BLaER1 treated with 17β-estradiol and CSF1 and Interleukin-3, amounts not matched to agents 10 nM and 100 nM (cell line): ENCODE measurements at regions not wholly inside any gene's neighbourhood (a gene's known extent, or its start where the extent isn't known, plus 50 kb on each side); places are given as distances from the start of the nearest gene placed in this dataset.
"Not testable (repeated sequence)": the region's sequence is repeated elsewhere in the genome, so short reads cannot be mapped to it uniquely, and the experiment has no call there.

ENCODE experiments used
- H3K27ac ChIP-seq, 11 experiments: shearing (Covaris generic); formaldehyde crosslinking; 2 replicates each; pipeline ENCODE4 v1.8.1; 2022
- H3K27me3 ChIP-seq, 11 experiments: shearing (Covaris generic); formaldehyde crosslinking; 2 replicates each; pipeline ENCODE4 v1.8.1; 2022
- H3K36me3 ChIP-seq, 11 experiments: shearing (Covaris generic); formaldehyde crosslinking; 2 replicates each; pipeline ENCODE4 v1.8.1; 2022
- H3K4me1 ChIP-seq, 10 experiments: shearing (Covaris generic); formaldehyde crosslinking; 2 replicates each; pipeline ENCODE4 v1.8.1; 2022
- H3K4me2 ChIP-seq, 11 experiments: shearing (Covaris generic); formaldehyde crosslinking; 2 replicates each; pipeline ENCODE4 v1.8.1; 2022
- H3K4me3 ChIP-seq, 10 experiments: shearing (Covaris generic); formaldehyde crosslinking; 2 replicates each; pipeline ENCODE4 v1.8.1; 2022
- H3K9ac ChIP-seq, 11 experiments: shearing (Covaris generic); formaldehyde crosslinking; 2 replicates each; pipeline ENCODE4 v1.8.1; 2022
- H3K9me3 ChIP-seq, 11 experiments: shearing (Covaris generic); formaldehyde crosslinking; replicated peaks in 1 of 11; 2 replicates each; pipeline ENCODE4 v1.8.1; 2022
- H4K20me1 ChIP-seq, 11 experiments: shearing (Covaris generic); formaldehyde crosslinking; 2 replicates each; pipeline ENCODE4 v1.8.1; 2022
- Cebpa-rat ChIP-seq, 11 experiments: shearing (Covaris generic); IDR thresholded peaks; 2 replicates each; pipeline ENCODE4 v1.8.1; 2022

DNA sequence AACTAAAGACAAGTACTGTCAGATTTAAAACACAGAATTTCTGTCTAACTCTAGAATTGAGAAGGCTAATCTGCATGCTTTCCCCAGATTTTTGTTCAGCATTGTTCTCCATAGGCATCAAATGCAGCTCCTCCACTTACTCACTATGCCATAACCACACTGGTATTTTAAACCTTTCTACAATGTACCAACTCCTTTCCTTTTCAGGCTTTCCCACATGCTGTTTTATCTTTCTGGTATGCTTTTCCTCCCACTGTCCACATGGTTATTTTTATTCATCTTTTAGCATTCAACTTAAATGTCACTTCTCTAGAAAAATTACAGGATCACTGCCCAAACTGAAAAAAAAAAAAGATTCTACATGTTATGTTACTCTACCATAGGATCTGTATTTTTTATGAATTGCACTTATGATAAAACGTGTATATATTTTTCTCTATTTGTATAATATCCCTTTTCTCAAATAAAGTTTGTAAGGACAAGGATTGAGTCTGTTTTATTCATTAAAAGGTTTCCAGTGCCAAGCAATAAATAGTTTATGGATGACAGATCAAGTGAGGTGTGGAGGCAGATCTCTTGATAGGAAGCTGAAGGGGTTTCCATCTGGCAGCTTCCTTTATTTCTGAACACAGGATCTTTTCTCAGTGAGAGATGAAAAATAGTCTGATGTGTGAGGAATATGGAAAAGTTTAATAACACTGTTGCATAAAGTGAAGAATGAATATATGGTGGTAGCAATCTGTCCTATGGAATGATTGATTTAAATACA, 1064.5 kb downstream of the ZPLD1 start:
- H4K20me1 ChIP-seq: no peaks in the 10 kb centered on the region
- no peaks in the 10 kb centered on the region for H3K4me1 ChIP-seq
- H3K36me3 ChIP-seq: no peaks in the 10 kb centered on the region
- no peak overlapping the region for H3K27ac ChIP-seq
- H3K4me2 ChIP-seq: no peak overlapping the region
- TF ChIP-seq Cebpa-rat (IDR thresholded peaks at IDR 0.05): no peak
- H3K9ac ChIP-seq: no peak overlapping the region
- H3K27me3 ChIP-seq: no peaks in the 10 kb centered on the region
- no peaks in the 10 kb centered on the region for H3K9me3 ChIP-seq
- no peak overlapping the region for H3K4me3 ChIP-seq

DNA sequence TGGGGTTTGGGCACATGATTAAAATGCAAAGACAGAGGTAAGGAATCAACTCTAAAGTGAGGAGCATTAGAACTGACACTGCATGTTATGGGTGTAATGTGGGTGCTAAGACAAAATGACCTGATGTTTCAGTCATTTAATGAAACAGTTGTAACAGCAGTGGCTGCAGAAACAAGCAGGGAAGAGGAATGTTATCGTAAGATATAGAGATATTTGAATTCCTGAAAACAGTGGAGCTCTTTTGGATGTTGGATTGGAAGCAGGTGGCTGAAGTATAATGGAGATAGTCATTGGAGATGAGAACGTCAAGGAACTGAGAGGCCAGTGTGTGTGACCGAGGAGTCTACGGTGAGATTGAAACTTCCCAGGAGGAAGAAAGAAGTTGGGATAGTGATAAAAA, 1065.2 kb downstream of the ZPLD1 start:
- Histone ChIP-seq H3K4me1 (no peaks in the 10 kb centered on the region), H3K9me3 (no peaks in the 10 kb centered on the region), H3K4me3 (no peak overlapping the region), H3K27ac (no peak overlapping the region), H3K4me2 (no peak overlapping the region), H3K9ac (no peak overlapping the region), H3K36me3 (no peaks in the 10 kb centered on the region), H3K27me3 (no peaks in the 10 kb centered on the region), H4K20me1 (no peaks in the 10 kb centered on the region)
- no peak for TF ChIP-seq Cebpa-rat (IDR thresholded peaks at IDR 0.05)

DNA sequence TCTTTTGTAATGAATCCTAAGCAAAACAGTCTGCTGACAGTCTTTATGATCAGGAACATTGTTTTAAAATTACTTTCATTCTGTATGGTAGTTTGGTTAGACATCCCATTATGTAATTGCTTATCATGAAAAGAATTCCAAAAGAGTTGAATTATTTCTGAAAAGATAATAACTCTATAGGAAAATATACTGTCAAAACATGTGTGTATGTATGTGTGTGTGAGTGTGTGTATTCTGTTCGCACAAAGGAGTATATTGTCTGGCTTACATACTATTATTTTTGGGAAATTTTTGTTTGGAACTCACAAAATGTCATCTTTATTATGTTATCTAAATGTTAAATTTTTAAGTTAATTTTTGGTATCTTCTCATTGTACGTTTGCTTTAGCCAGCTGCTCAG, 1075.9 kb downstream of the ZPLD1 start:
- H3K9ac ChIP-seq: no peak overlapping the region
- TF ChIP-seq Cebpa-rat (IDR thresholded peaks at IDR 0.05): no peak
- peaks cover 4 to 8% (median 6%) of the 10 kb centered on the region in 11 experiments; a peak in 7 of 22 replicates for H3K9me3 ChIP-seq

DNA sequence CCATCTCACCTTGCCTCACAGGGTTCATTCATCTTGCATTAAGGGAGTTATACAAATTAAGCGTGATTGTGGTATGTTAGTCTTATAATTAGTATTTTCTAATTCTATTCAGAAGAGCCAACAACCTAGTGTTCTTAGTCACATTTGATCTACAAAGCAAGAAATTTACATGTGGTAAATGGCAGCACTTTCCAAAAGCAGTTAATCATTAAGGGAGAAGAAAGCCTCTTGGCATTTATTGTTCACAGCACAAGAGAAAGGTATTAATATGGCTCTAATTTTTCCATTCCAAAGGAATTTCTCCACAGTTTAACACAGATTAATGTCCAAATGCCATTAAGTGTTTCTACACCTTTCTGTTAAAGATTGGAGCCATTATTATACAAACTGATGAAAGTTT, 1077.1 kb downstream of the ZPLD1 start:
- peaks cover 0 to 1% (median 0%) of the 10 kb centered on the region in 11 experiments; a peak in 2 of 22 replicates for H3K9me3 ChIP-seq
- H4K20me1 ChIP-seq: no peaks in the 10 kb centered on the region
- H3K4me1 ChIP-seq: no peaks in the 10 kb centered on the region
- H3K4me3 ChIP-seq: no peak overlapping the region
- H3K9ac ChIP-seq: no peak overlapping the region
- no peak for TF ChIP-seq Cebpa-rat (IDR thresholded peaks at IDR 0.05)
- H3K36me3 ChIP-seq: no peaks in the 10 kb centered on the region
- no peak overlapping the region for H3K4me2 ChIP-seq
- H3K27ac ChIP-seq: no peak overlapping the region
- H3K27me3 ChIP-seq: no peaks in the 10 kb centered on the region

More for the DNA sequence above, 1075.9 kb downstream of the ZPLD1 start:
- Histone ChIP-seq H4K20me1 (no peaks in the 10 kb centered on the region), H3K27ac (no peak overlapping the region), H3K36me3 (no peaks in the 10 kb centered on the region), H3K4me3 (no peak overlapping the region), H3K4me2 (no peak overlapping the region), H3K4me1 (no peaks in the 10 kb centered on the region), H3K27me3 (no peaks in the 10 kb centered on the region)

DNA sequence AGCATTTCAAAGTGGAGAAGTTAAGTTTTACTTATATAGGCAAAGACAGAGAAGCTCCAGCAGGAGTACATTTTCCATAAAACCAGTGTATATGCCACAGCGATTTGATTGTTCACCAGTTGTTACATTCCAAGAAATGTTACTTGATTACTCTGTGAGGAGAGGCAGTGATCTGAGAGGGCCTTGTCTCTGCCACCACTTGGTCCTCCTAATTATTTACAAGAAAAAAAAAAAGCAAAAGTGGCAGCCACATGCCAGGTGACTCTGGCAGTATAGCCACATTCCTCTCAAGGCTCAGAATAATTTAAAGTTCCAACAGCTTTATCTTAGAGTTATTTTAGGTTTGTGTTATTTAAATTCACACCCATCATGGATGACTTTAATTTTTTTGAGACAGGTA, 1077.8 kb downstream of the ZPLD1 start:
- H3K4me2 ChIP-seq: no peak overlapping the region
- no peaks in the 10 kb centered on the region; a peak in 1 of 22 replicates for H3K9me3 ChIP-seq
- no peak overlapping the region for H3K27ac ChIP-seq
- no peak overlapping the region for H3K9ac ChIP-seq
- H3K4me3 ChIP-seq: no peak overlapping the region
- no peaks in the 10 kb centered on the region for H4K20me1 ChIP-seq
- no peaks in the 10 kb centered on the region for H3K36me3 ChIP-seq
- H3K27me3 ChIP-seq: no peaks in the 10 kb centered on the region
- TF ChIP-seq Cebpa-rat (IDR thresholded peaks at IDR 0.05): no peak
- H3K4me1 ChIP-seq: no peaks in the 10 kb centered on the region

DNA sequence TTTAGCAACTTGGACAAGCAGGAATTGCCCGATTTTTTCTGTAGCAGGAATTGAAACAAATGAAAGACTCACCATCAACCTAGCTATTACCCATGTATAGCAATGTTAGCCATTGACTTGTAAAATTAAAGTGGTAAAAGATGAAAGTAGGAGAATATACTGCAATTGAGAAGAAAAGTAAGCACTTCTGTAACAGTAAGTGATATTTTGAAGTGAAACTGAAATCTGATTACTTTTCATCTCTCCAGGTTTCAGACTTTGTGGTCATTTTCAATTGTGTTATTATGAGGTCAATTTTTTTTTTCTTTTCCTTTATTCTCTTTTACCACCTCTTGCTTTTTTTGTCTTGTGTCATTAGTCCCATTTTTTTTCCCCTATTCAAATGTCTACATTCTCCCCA, 1078.2 kb downstream of the ZPLD1 start:
- TF ChIP-seq Cebpa-rat (IDR thresholded peaks at IDR 0.05): no peak
- no peaks in the 10 kb centered on the region for H3K4me1 ChIP-seq
- H3K4me3 ChIP-seq: no peak overlapping the region
- H3K4me2 ChIP-seq: no peak overlapping the region
- no peaks in the 10 kb centered on the region for H4K20me1 ChIP-seq
- no peaks in the 10 kb centered on the region for H3K36me3 ChIP-seq
- H3K27ac ChIP-seq: no peak overlapping the region
- H3K9ac ChIP-seq: no peak overlapping the region
- no peaks in the 10 kb centered on the region for H3K27me3 ChIP-seq
- no peaks in the 10 kb centered on the region; a peak in 1 of 22 replicates for H3K9me3 ChIP-seq

DNA sequence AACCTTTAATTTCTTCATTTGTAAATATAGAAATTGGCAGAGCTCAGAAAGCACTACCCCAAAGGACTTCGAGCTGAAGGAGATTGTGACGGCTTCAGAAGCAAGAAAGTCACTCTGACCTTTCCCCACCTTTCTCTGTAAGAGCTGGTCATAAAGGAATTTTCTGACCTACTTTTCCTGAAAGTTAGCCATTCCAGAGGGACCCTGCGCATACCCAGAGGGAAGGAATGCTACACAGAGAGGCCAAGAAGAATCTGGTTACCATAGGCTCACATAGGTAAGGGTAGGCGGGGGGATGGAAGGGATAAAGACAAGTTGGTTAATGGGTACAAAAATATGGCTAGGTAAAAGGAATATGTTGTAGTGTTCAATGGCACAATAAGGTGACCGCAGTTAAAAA, 1080.3 kb downstream of the ZPLD1 start:
- Histone ChIP-seq H3K4me3 (no peak overlapping the region), H3K27me3 (no peaks in the 10 kb centered on the region), H3K4me1 (no peaks in the 10 kb centered on the region), H3K36me3 (no peaks in the 10 kb centered on the region), H3K4me2 (no peak overlapping the region), H4K20me1 (no peaks in the 10 kb centered on the region), H3K9ac (no peak overlapping the region), H3K9me3 (no peaks in the 10 kb centered on the region; a peak in 1 of 22 replicates), H3K27ac (no peak overlapping the region)
- no peak for TF ChIP-seq Cebpa-rat (IDR thresholded peaks at IDR 0.05)

DNA sequence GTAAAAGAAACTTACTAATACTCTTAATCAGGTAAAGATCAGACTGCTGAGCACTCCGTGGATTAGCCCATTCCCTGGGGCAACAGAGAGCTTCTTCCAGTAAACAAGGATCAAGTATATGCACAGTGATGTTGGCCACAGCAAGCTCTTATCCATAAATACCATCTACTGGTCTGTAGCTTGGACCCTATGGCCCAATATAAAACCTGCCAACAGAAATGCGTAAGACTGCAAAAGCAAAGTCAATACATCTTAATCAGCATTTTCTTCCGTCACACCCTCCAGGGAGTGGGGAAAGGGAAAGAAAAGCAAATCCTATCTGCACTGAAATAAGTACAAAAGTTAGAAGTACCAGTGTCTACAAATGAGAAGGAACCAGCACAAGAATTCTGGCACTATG, 1082.1 kb downstream of the ZPLD1 start:
- no peaks in the 10 kb centered on the region for H4K20me1 ChIP-seq
- TF ChIP-seq Cebpa-rat (IDR thresholded peaks at IDR 0.05): no peak
- H3K4me2 ChIP-seq: no peak overlapping the region
- no peaks in the 10 kb centered on the region for H3K27me3 ChIP-seq
- H3K4me1 ChIP-seq: no peaks in the 10 kb centered on the region
- no peak overlapping the region for H3K27ac ChIP-seq
- no peak overlapping the region for H3K4me3 ChIP-seq
- peaks cover 0 to 7% (median 3%) of the 10 kb centered on the region in 11 experiments; a peak in 8 of 22 replicates for H3K9me3 ChIP-seq
- no peak overlapping the region for H3K9ac ChIP-seq
- H3K36me3 ChIP-seq: no peaks in the 10 kb centered on the region

DNA sequence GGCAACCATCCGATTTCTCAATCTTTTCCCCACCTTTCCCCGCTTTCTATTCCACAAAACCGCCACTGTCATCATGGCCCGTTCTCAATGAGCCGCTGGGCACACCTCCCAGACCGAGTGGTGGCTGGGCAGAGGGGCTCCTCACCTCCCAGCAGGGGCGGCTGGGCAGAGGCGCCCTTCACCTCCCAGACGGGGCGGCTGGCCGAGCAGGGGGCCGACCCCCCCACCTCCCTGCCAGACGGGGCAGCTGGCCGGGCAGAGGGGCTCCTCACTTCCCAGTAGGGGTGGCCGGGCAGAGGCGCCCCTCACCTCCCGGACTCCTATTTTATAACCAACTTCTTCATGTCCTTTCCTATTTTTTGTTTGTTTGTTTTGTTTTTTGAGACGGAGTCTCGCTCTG, 1096.5 kb downstream of the ZPLD1 start:
- not testable (repeated sequence) for H3K4me2 ChIP-seq, H3K9me3 ChIP-seq, H3K27ac ChIP-seq, H3K9ac ChIP-seq, H3K36me3 ChIP-seq, H4K20me1 ChIP-seq, H3K27me3 ChIP-seq, H3K4me1 ChIP-seq, H3K4me3 ChIP-seq

DNA sequence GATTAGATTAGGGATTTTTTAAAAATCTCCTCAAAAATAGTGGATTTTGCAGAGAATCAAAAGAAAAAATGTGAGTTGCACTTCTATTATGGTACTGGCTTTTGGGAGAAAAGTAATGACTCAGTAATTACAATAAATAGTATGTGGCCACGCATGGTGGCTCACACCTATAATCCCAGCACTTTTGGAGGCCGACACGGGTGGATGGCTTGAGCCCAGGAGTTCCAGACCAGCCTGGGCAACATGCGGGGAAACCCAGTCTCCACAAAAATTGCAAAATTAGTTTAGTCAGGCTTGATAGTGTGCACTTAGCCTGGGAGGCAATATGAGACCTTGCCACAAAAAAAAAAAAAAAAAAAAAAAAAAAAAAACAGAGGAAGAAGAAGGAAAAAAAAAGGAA, 1098.2 kb downstream of the ZPLD1 start:
- no peaks in the 10 kb centered on the region for H4K20me1 ChIP-seq
- no peak for TF ChIP-seq Cebpa-rat (IDR thresholded peaks at IDR 0.05)
- no peak overlapping the region for H3K27ac ChIP-seq

More for the DNA sequence above, 1098.2 kb downstream of the ZPLD1 start:
- Histone ChIP-seq H3K36me3 (no peaks in the 10 kb centered on the region), H3K27me3 (no peaks in the 10 kb centered on the region), H3K4me2 (no peak overlapping the region), H3K9me3 (0 out of 22 replicates have a peak, but pooled peaks cover 0 to 4% (median 0%) of the 10 kb centered on the region in 11 experiments), H3K9ac (no peak overlapping the region), H3K4me1 (no peaks in the 10 kb centered on the region), H3K4me3 (no peak overlapping the region)
